ENCODE measurements at regions not wholly inside any gene's neighbourhood (a gene's known extent, or its start where the extent isn't known, plus 50 kb on each side); places are given as distances from the start of the nearest gene placed in this dataset.

GRCh38 chr7:132055336-132056120, 499.1 kb upstream of the PODXL start:
- Histone ChIP-seq H2AFZ (ENCODE audit: low read depth, low read length) (no peak overlapping the region), H3K9ac (replicated peaks; ENCODE audit: extremely low read depth, insufficient read depth, low read length) (no peak overlapping the region), H3K4me1 (ENCODE audit: control insufficient read depth, extremely low read depth, insufficient read depth, low read length) (no peaks in the 10 kb centered on the region), H4K20me1 (replicated peaks; ENCODE audit: control insufficient read depth, extremely low read depth, insufficient read depth, low read length) (no peaks in the 10 kb centered on the region), H3K4me2 (ENCODE audit: insufficient read depth, low read length) (no peak overlapping the region), H3K4me3 (replicated peaks in 1 of 3; ENCODE audit: insufficient read depth in 1 of 3, low read depth in 1 of 3, low read length in 3 of 3) (no peak overlapping the region), H3K79me2 (ENCODE audit: control insufficient read depth, insufficient read depth, low read length) (no peaks in the 10 kb centered on the region), H3K9me1 (replicated peaks; ENCODE audit: control insufficient read depth, extremely low read depth, insufficient read depth, low read length) (no peaks in the 10 kb centered on the region), H3K9me3 (replicated peaks; ENCODE audit: control insufficient read depth, insufficient read depth, low read length) (no peaks in the 10 kb centered on the region), H3K27me3 (ENCODE audit: control insufficient read depth in 2 of 2, insufficient read depth in 2 of 2, low read length in 2 of 2) (peaks cover 18 to 25% of the 10 kb centered on the region in 2 experiments), H3K27ac (ENCODE audit: insufficient read depth, low read depth, low read length) (no peak overlapping the region), H3K36me3 (ENCODE audit: control insufficient read depth in 2 of 2, extremely low read depth in 1 of 2, insufficient read depth in 2 of 2, low read length in 2 of 2) (no peaks in the 10 kb centered on the region)
- no peak for DNase-seq (ENCODE audit: low read depth, low spot score)
- CTCF ChIA-PET, result interaction anchor here (1.2 to 1.9 kb wide), 6 partner anchors 9 to 525 kb away, joined by 3 to 8 read pairs (median 6); no protein-coding TSS in a partner anchor
- FAIRE-seq, result no peak
- intact Hi-C loops (cut with micrococcal nuclease) (no loop called here), dilution Hi-C loops (cut with MboI; ENCODE audit: extremely low pct_ligation_motif_present, low sequenced_read_pairs) (no loop called here)
- POLR2A ChIA-PET, result no interaction called here
- BruUV-seq (replicated peaks), result no TSS peak
- TF ChIP-seq CTCF (IDR thresholded peaks at IDR 0.05; ENCODE audit: extremely low read depth in 1 of 2, insufficient read depth in 1 of 2, low read depth in 1 of 2, low read length in 2 of 2), result no peak
- no peak for TF ChIP-seq JUN (IDR thresholded peaks at IDR 0.05; ENCODE audit: borderline replicate concordance, insufficient read depth, insufficient read length, low read depth)
- TF ChIP-seq POLR2A (IDR thresholded peaks at IDR 0.05; ENCODE audit: low read depth, low read length), result no peak
- no peak for TF ChIP-seq MYC (IDR thresholded peaks at IDR 0.05; ENCODE audit: low read depth, low read length)
- no peak for TF ChIP-seq POLR2AphosphoS5 (IDR thresholded peaks at IDR 0.05; ENCODE audit: insufficient read depth, low read depth, low read length)
- TF ChIP-seq MAX (IDR thresholded peaks at IDR 0.05; ENCODE audit: insufficient read depth, insufficient read length), result no peak
- no peak for TF ChIP-seq GATA2 (IDR thresholded peaks at IDR 0.05; ENCODE audit: insufficient read depth, insufficient read length, low read depth, low read length)
- no peak for TF ChIP-seq FOS (IDR thresholded peaks at IDR 0.05; ENCODE audit: borderline replicate concordance, insufficient read depth, low read length)
- TF ChIP-seq EZH2 (IDR thresholded peaks at IDR 0.05; ENCODE audit: borderline replicate concordance, low read depth, low read length, severe bottlenecking), result no peak
